CD4-positive, alpha-beta T cell (primary cell): ENCODE measurements at regions not wholly inside any gene's neighbourhood (a gene's known extent, or its start where the extent isn't known, plus 50 kb on each side); places are given as distances from the start of the nearest gene placed in this dataset.

Experiments used
- ATAC-seq: fragments of 200-7000 bp; cut with Tn5 transposase; one replicate; pipeline ENCODE4 v1.10.0; 2022; ENCODE audit warnings: mild to moderate bottlenecking; ENCODE audit not compliant: poor library complexity
- CTCF ChIA-PET: fragments of 350-600 bp; sonication (Branson Sonifier 250); formaldehyde crosslinking; loops from one replicate; lab custom pipeline; 2021; ENCODE audit warnings: antibody characterized with exemption, inconsistent platforms; lab: Charles Lee
- POLR2A ChIA-PET: fragments of 350-600 bp; sonication (Branson Sonifier 250); formaldehyde crosslinking; loops from one replicate; lab custom pipeline; 2021; ENCODE audit warnings: antibody characterized with exemption, inconsistent platforms; lab: Charles Lee
- DNase-seq, 14 experiments: peaks; one replicate each; pipeline ENCODE4 v3.0.0-alpha.2; 2013 to 2020; ENCODE audit warnings: mixed read lengths in 2 of 14
- H3K27ac ChIP-seq, 2 donors: one replicate each; pipeline versions ENCODE4 v1.5.1 to v1.7.0; 2013; ENCODE audit warnings: low read length in 2 of 2, low read depth in 1 of 2, mild to moderate bottlenecking in 1 of 2
- H3K27me3 ChIP-seq, 2 experiments: 1 replicate in 1 of 2; 2 replicates in 1 of 2; pipeline versions ENCODE4 v1.6.1 to v1.7.0; 2013; ENCODE audit warnings: low read length in 2 of 2, control low read depth in 1 of 2, mild to moderate bottlenecking in 1 of 2, moderate library complexity in 1 of 2; ENCODE audit not compliant: insufficient read depth in 2 of 2, control insufficient read depth in 1 of 2
- H3K36me3 ChIP-seq: one replicate; pipeline ENCODE4 v1.6.1; 2013; ENCODE audit warnings: low read length, control low read depth; ENCODE audit not compliant: insufficient read depth
- H3K4me1 ChIP-seq: one replicate; pipeline ENCODE4 v1.6.1; 2013; ENCODE audit warnings: low read length, control low read depth; ENCODE audit not compliant: insufficient read depth
- H3K4me3 ChIP-seq: one replicate; pipeline ENCODE4 v1.5.1; 2013; ENCODE audit warnings: mild to moderate bottlenecking, low read length, moderate library complexity
- H3K9me3 ChIP-seq, 2 experiments: 1 replicate in 1 of 2; 2 replicates in 1 of 2; pipeline versions ENCODE4 v1.6.1 to v1.7.0; 2013; ENCODE audit warnings: low read length in 2 of 2, mild to moderate bottlenecking in 2 of 2, control low read depth in 1 of 2, moderate library complexity in 1 of 2; ENCODE audit not compliant: control insufficient read depth in 1 of 2, insufficient read depth in 1 of 2
- H3K27ac Mint-ChIP-seq: one replicate; pipeline ENCODE4 v1.8.0; 2020; ENCODE audit warnings: mixed read lengths
- H3K27me3 Mint-ChIP-seq: one replicate; pipeline ENCODE4 v1.8.0; 2021; ENCODE audit warnings: mixed read lengths
- H3K36me3 Mint-ChIP-seq: one replicate; pipeline ENCODE4 v1.8.0; 2021; ENCODE audit warnings: low read depth, mixed read lengths
- H3K4me1 Mint-ChIP-seq: one replicate; pipeline ENCODE4 v1.8.0; 2021; ENCODE audit warnings: low read depth, mixed read lengths
- H3K4me3 Mint-ChIP-seq: one replicate; pipeline ENCODE4 v1.8.0; 2020; ENCODE audit warnings: mild to moderate bottlenecking, mixed read lengths
- H3K9me3 Mint-ChIP-seq: one replicate; pipeline ENCODE4 v1.8.0; 2020; ENCODE audit warnings: mixed read lengths
- intact Hi-C, 2 experiments: fragments of 100-400 bp; cut with DNase I in 1 of 2; cut with micrococcal nuclease in 1 of 2; formaldehyde crosslinking; loops; one replicate each; pipeline versions ENCODE4 v1.15.1 to v1.9.0; 2023 to 2025; cut with DNase I, micrococcal nuclease
- TF ChIP-seq, protein P1 (sequence below): fragments of 200-600 bp; IDR thresholded peaks from one replicate; pipeline ENCODE4 v1.8.0; 2022; ENCODE audit warnings: antibody characterized with exemption, mild to moderate bottlenecking

GRCh38 chr13:80473695-80474094 is 132.8 kb upstream of the SPRY2 start:
- ChIA-PET POLR2A (no interaction called here), CTCF (no interaction called here)
- no peaks in the 10 kb centered on the region for H3K36me3 Mint-ChIP-seq
- no peak overlapping the region for H3K27ac Mint-ChIP-seq
- Histone ChIP-seq H3K9me3 (peaks cover 0 to 3% of the 10 kb centered on the region in 2 experiments), H3K27me3 (no peaks in the 10 kb centered on the region), H3K4me3 (no peak overlapping the region), H3K4me1 (no peaks in the 10 kb centered on the region), H3K27ac (no peak overlapping the region), H3K36me3 (no peaks in the 10 kb centered on the region)
- intact Hi-C loops, result no loop called here
- DNase-seq (no peak), ATAC-seq (no peak)
- no peaks in the 10 kb centered on the region for H3K9me3 Mint-ChIP-seq
- TF ChIP-seq, protein P1, sequence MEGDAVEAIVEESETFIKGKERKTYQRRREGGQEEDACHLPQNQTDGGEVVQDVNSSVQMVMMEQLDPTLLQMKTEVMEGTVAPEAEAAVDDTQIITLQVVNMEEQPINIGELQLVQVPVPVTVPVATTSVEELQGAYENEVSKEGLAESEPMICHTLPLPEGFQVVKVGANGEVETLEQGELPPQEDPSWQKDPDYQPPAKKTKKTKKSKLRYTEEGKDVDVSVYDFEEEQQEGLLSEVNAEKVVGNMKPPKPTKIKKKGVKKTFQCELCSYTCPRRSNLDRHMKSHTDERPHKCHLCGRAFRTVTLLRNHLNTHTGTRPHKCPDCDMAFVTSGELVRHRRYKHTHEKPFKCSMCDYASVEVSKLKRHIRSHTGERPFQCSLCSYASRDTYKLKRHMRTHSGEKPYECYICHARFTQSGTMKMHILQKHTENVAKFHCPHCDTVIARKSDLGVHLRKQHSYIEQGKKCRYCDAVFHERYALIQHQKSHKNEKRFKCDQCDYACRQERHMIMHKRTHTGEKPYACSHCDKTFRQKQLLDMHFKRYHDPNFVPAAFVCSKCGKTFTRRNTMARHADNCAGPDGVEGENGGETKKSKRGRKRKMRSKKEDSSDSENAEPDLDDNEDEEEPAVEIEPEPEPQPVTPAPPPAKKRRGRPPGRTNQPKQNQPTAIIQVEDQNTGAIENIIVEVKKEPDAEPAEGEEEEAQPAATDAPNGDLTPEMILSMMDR, result no peak
- no peak overlapping the region for H3K4me3 Mint-ChIP-seq
- H3K4me1 Mint-ChIP-seq, result no peaks in the 10 kb centered on the region
- no peaks in the 10 kb centered on the region for H3K27me3 Mint-ChIP-seq

DNA sequence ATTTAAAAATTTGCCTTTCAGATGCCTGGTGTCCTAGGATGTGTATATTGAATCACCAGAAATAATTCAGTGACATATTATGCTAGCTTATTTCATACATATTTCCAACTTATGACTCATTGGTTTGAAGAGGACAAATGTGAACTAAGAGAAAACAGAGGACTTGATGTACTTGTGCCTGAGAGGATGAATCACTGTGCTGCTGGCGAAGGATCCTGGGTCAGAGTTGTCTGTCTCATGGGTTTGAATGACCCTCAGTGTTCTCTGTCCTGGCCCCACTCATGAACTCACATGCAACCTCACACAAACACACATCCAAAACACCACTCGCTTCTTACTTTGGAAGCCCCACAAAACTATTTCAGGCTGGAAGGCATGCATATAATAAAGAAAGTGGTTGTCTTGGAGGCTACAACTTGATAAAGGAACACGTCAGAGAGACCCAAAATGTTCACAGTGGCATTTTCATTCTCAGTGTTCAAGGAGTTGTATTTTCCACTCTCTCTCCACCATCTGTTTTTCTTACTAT is 129.0 kb upstream of the SPRY2 start:
- TF ChIP-seq, protein P1, result no peak
- DNase-seq (peak in 2 of 14 experiments; percentile 31 to 48), ATAC-seq (no peak)
- ChIA-PET POLR2A (no interaction called here), CTCF (no interaction called here)
- Mint-ChIP-seq H3K27ac (no peak overlapping the region), H3K27me3 (no peaks in the 10 kb centered on the region), H3K36me3 (no peaks in the 10 kb centered on the region), H3K4me1 (no peaks in the 10 kb centered on the region), H3K4me3 (no peak overlapping the region), H3K9me3 (no peaks in the 10 kb centered on the region)
- no peak overlapping the region for H3K27ac ChIP-seq
- intact Hi-C loops, result no loop called here
- H3K4me1 ChIP-seq, result no peaks in the 10 kb centered on the region
- H3K36me3 ChIP-seq, result no peaks in the 10 kb centered on the region
- H3K27me3 ChIP-seq, result no peaks in the 10 kb centered on the region
- H3K4me3 ChIP-seq, result no peak overlapping the region
- peaks cover 0 to 3% of the 10 kb centered on the region in 2 experiments for H3K9me3 ChIP-seq

GRCh38 chr13:80469105-80469852 is 128.4 kb upstream of the SPRY2 start:
- no peak for ATAC-seq
- Mint-ChIP-seq H3K4me1 (no peaks in the 10 kb centered on the region), H3K36me3 (no peaks in the 10 kb centered on the region), H3K27ac (no peak overlapping the region), H3K4me3 (no peak overlapping the region), H3K27me3 (no peaks in the 10 kb centered on the region), H3K9me3 (no peaks in the 10 kb centered on the region)
- intact Hi-C loops, result no loop called here
- Histone ChIP-seq H3K36me3 (no peaks in the 10 kb centered on the region), H3K4me1 (no peaks in the 10 kb centered on the region), H3K27me3 (no peaks in the 10 kb centered on the region), H3K9me3 (peaks cover 0 to 3% of the 10 kb centered on the region in 2 experiments), H3K4me3 (no peak overlapping the region), H3K27ac (no peak overlapping the region)
- TF ChIP-seq, protein P1, result no peak
- CTCF ChIA-PET, result no interaction called here
- DNase-seq, result no peak
- POLR2A ChIA-PET, result no interaction called here
